NCI-H446 (cell line): ENCODE measurements at regions not wholly inside any gene's neighbourhood (a gene's known extent, or its start where the extent isn't known, plus 50 kb on each side); places are given as distances from the start of the nearest gene placed in this dataset.
"Not testable (repeated sequence)": the region's sequence is repeated elsewhere in the genome, so short reads cannot be mapped to it uniquely, and the experiment has no call there.

Experiments used
- DNase-seq, 2 experiments: peaks; one replicate each; lab custom pipeline; 2025; lab: John Stamatoyannopoulos, UW

DNA sequence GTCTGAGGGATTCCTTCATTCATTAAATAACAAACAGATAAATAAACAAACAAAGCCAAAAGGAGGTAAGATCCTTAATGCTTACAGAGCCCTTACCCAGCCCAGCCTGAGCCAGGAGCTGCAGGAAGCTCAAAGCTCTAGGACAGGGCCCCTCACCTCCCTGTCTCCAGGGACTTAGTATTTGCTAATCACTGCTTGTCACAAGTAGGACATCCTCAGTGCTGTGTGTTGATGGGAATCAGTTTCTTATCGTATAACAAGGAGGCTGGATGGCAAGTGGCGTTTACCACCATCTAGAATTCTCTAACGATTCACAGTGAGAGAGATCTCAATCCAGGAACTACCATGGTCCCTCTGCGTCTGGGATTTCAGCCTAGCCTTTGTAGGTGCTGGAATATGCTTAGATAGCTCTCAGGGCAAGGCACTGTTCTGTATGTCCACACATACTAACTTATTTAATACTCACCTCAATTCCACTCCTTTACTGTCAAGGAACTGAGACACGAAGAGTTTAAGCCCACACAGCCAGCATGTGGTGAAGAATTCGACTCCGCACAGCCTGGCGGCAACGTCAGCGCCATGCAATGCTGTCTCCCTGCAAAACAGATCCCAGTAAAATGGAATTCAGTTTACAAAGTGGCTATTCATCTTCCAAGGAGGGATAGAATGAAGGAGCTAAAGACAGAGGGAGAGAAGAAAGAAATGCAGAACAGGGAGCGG, 164.8 kb downstream of the MYCN start:
- DNase-seq, result no peak

DNA sequence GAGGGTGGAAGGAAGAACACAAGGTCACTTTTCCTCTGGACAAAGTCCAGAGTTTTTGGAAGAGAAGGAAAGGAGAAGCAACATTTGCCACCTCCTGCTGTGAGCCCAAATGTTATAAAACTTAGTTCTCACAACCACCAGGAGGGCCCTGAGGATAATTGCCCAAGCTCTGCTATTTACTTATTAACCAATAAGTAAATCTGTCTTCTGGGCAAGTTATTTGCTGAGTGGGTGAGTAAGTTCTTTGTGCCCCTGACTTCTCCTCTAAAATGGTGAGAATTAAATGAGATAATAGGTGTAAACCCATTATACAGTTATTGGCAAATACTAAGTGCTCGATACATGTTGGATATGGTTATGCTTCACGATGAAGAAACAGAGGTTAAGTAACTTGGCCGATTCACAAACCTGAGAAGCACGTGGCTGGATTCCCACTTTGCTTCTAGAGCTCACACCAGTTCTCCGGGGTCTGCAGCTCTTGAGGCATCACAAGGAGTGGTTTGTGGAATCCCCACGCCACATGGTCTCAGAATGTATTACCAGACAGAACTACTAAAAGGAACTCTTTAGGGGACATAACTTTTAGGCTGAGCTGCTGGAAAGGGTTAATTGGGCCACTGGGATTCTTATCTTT, 164.1 kb downstream of the MYCN start:
- no peak for DNase-seq

DNA sequence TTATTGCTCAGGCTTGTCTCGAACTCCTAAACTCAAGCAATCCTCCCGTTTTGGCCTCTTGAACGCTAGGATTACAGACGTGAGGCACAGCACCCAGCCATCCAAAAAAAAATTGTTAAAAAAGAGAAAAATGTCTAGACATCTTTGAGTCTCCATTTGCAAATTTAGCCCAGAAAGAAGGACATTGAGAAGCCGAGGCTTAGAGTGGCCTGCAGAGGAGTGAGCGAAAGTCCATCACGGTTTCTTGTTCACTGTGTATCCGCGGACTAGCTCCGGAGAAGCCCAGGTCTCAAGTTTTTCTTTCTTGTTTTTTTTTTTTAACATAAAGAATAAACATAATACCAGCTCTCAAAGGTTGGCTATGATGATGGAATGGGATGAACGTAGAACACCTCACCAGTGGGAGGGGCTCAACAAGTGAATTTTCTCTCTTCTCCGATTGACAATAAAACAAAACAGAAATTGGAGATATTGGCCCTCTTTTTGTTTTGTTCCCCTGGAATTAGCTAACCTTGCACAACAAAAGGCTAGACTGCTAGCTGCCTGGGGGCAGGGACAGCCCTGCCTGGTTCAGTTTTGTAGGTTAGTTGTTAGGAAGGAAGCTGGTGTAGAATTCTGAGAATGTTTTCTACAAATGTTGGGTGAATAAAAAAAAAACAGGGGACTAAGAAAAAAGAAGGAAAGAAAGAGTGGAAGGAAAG, 163.4 kb downstream of the MYCN start:
- DNase-seq, result no peak

DNA sequence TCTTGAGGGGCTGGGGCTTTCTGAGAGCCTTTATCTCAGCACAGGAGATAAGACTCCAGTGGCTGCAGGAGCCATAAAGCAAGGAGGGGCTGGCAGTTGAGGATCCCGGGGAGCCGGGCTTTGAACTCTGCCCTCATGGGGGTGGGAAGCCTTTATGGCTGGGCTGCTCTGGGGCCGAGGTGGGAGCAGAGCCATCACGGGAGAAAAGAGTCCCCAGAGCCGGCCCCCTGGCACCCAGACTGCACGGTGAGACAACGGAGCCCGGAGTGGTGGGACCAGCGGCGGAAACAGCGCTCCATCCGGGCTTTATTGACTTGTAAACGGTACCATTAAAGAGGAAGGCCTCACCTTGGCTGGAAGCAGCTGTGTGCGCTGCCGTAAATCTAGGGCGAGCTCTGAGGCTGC, 162.6 kb downstream of the MYCN start:
- no peak for DNase-seq

DNA sequence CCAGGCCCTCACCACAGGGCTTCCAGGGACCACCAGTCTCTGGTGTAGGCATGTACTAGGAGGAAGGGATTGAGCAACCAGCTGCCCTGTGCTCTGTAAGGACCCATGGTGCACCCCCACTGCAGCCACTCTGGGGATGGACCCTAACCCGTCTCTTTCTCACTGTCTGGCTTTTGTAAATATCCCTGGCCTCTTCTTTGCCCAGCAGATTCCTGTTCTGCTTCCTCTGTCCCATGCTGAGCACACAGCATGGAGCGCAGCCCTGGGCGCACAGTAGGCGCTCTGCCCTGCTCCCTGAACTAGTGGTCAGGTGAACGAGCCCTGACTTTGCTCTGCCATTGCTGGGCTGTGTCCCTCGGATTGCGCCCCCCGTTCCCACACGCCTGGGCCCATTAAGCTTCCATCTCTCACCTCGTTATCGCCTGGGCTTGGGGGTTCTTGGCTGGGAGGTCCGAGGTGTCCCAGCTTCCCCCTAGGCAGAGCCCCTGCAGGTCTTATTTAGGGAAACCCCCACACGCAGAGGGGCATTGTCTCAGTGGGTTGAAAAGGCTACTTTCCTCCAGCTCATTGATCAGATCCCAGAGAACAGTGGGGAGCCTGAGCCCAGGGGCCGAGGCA, 162.1 kb downstream of the MYCN start:
- no peak for DNase-seq

DNA sequence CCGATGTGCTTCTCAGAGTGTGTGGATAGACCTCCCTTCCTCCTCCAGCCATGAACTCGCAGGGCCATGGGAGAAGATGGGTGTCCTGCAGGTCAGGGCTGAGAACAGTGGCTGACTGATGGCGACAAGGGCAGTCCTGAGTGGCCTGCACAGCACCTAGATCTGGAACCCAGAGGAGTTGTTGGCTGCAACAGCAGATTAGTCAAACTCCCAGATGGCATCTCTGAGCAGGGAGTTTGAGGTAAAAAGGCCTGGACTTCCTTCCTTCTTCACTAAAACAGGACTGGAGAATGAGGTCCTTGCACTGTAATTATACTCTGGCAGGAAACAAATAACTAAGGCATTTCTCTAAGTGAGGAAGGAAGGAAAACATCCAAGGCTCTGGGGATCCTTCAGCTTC, 160.8 kb downstream of the MYCN start:
- DNase-seq, result no peak

DNA sequence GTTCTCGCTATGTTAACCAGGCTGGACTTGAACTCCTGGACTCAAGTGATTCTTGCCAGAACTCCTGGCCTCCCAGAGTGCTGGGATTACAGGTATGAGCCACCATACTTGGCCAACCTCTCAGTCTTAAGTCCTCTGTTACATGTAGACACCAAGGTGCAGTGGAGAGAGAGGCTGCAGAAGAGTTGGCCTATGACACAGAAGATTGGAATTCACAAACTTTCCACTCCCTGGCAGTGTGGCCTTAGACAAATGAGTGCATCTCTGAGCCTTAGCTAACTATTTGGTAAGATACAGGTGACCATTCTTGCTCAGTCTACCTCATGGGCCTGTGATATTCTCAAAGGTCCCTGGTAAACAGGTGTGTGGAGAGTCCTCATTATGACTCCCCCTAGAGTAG, 159.7 kb downstream of the MYCN start:
- DNase-seq, result no peak

DNA sequence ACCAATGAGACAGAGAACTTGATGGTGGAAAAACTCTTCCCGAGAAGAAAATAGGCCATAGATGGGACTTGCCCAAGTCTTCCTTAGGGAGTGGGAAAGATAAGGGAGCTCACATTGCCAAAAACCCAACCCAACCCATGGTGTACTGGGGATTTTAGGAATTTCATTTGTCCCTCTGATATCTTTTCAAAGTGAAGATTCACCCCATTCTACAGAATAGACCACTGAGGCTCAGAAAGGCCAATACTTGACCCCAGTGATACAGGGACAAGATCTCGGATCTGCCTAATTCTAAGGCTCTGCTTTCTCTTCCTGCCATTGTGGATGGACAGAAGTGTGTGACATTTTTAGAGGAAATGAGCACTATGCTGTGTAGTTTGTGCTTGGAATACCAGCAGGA, 159.0 kb downstream of the MYCN start:
- no peak for DNase-seq

DNA sequence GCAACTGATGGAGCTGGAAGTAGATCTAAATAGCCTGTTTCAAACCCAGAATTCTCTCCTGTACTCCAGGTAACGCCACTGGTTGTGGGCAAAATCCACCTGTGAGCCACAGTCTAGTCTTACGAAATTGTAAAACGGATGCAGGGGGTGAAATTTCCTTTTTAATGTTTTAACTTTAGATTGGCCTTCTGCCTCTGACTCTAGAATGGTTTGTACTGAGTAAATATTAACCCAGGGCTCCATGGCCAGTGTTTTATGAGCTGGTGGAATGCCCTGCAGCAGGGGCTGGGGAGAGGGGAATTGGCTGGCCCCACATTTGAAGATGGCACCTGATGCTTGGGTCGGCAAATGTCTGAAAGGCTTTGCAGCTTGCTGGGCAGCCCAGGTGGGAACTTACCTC, 156.6 kb downstream of the MYCN start:
- no peak for DNase-seq

DNA sequence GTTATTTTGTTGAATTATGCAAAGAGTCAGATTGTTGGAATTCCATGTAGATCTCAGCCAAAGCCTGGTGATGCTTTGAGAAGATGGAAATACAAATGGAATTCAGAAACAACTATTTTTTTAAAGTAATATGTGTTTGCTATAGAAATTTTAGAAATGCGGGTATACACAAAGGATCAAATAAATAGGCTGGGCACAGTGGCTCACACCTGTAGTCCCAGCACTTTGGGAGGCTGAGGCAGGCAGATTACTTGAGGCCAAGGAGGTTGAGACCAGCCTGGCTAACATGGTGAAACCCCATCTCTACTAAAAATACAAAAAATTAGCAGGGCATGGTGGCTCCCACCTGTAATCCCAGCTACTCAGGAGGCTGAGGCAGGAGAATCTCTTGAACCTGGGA, 155.1 kb downstream of the MYCN start:
- DNase-seq, result not testable (repeated sequence)

DNA sequence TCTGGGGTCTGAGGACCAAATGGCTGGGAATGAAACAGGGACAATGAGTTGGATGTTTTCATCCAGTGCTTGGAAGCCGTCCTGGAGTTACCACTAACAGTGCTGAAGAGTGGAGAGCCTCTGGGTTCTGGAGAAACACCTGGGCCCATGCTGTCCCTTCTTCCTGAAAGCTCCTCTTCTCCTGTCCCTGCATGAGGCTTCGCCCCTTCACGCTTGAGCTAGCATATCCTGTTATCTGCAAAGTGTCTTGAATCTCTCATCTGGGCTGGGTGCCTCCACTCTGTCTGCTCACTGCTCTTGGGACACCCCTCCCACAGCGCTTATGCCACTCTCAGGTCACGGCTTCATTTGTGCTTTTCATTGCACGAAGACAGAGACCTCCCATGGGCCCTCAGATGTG, 154.5 kb downstream of the MYCN start:
- no peak for DNase-seq

DNA sequence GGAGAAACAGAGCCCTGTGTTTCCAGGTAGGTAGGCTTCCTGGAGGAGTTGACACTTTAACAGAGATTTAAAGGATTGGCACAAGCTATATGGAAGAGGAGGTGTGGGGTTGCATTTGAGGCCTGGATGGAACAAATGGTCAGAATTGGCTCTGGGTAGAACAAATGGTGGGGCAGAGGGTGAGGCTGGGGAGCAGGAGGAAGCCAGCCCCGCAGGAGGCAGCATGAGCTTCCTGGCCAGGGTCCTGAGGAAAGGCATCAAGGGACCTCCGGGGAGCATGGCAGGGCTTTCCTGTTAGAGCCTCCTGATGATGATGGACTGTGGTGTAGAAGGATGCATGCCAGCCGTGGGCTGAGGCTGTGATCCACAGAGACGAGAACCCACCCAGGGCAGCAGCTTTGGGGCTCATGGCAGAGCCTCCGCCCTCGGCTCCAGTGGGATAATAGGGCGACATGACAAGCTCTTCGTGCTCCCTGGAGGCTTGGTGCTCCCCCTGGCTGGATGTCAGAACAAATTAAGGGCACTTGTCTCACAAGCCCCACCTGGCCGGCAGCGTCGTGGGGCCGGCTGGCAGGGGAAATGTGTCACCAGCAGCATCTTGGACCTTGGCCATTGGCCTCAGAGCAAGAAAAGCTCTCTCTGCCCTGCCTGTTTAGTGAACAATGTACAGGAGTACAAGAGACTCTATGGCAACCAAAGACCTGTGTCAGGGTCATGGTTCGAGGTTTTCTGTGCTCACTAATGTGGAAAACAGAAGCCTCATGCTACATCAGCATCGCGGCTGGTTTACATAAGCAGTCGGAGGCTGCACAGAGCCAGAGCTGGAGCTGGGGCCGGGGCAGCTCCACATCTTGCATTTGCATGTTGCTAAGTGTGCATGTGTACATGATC, 153.5 kb downstream of the MYCN start:
- no peak for DNase-seq

DNA sequence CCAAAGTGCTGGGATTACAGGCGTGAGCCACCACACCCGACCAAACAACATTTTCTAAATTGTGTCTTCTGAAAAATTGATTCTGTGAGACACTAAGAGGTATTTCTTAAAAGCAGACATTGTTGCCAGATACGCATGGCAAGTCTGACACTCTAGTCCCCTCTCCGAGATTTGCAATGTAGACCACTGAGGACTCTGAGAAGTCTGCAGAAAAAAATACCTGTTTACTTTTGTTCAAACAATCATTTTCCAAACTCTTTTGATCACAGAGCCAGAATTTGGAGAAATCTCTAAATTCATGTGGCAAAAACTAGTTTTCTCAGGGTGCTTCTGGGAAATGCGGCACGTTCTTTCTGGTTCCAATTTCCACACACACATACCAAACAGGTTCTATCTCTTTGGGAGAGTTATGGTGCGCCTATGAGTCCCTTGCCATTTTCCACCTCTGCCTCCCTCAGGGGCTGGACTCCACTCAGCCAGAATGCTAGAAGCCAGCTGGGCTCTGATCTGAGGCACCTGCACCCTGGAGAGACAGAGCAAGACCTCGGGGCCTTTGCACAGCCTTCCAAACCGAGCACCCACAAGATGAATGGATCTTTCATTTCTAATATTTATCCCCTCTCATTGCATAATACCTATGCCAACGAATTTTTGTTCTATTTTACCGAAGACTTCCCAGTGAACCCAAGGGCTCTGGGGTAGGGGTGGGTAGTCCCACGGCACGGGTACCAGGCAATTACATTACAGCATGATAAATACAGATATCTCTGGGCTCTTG, 152.7 kb downstream of the MYCN start:
- no peak for DNase-seq

DNA sequence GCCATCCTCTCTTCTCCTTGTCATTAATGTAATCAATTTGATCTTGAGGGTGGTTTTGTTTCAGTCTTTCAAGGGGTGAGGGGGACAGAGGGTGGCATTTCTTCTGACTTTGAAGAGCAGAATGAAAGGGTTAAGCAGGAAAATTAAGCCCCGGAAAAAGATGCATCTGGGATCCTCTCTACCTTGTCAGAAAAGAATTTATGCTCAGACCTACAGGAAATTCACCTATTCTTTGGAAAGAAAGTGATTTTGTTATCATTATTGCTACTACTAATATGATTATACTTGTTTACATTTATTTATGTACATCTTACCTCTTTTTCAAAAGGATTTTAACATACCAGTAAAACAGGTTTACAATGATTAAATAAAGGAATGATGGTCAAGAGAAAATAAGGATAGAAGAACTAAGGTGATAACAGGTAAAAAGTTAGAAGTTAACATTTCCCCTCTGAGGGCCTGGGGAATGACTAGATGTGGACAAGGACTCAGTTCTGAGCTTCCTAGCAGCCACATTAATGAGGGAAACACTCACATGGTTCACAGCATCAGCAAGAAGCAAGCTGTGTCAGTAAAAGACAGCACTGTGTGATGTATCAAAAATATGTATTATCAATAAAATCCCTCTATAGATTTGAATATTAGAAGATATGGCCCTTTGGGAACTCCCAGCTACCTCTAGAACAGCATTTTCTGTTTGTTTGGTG, 151.4 kb downstream of the MYCN start:
- no peak for DNase-seq

DNA sequence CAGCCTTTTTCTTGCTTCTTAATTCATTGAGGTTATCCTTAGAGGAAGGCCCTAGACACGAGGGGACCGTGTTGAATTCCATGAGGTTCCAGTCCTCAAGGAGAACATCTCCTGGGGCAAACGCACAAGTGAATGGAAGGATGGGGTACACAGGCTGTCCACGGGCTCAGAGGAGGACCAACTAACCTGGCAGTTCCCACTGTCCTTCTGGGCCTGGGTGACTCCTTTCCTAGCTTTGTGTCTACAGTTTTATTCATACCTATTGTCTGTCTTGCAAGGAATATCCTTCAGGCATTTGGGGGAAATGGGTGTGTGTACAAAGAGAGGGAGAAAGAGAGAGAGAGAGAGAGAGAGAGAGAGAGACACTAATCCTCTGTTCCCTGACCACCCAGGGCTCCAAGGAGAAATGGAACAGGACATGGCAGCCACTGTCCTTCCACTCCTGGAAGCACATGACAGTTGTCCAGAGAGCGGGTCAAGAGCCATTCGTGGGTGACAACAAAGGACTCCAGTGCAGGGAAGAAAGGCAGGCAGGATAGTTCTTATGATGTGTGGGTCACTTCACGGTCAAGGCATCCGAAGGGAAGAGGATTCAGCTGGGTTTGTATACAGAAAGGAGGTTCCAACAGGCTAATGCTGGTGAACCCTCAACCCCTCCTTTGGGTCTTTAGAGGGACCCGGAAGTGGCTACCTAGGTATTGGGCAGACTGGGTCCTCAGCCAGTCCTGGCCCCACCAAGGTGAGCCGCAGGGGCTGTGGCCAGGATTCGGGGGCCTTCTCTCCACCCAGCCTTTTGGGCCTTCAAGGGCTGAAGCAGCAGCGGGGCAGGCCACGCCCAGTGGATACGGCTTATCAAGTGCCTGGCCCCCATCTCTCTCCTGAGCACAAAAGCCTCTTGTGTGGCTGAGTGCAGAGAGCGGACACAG, 150.6 kb downstream of the MYCN start:
- no peak for DNase-seq

DNA sequence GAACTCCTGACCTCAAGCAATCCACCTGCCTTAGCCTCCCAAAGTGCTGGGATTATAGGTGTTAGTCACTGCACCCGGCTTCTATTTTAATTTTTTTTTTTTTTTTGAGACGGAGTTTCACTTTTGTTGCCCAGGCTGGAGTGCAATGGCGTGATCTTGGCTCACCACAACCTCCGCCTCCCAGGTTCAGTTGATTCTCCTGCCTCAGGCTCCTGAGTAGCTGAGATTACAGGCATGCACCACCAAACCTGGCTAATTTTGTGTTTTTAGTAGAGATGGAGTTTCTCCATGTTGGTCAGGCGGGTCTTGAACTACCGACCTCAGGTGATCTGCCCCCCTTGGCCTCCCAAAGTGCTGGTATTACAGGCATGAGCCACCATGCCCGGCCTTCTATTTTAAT, 149.1 kb downstream of the MYCN start:
- not testable (repeated sequence) for DNase-seq

DNA sequence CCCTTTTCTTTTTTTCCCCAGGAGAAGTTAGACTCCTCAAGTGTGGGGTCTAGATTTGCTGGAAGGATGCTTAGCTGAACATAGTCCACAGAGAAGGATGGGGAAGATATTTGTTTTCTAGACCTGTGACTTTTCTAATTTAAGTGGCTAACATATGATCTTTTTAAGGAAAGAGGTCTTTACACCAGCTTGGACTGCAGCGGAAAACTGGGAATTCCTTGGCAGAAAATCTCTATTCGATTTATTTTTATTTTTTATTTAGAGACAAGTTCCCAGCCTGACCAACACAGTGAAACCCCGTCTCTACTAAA, 148.4 kb downstream of the MYCN start:
- DNase-seq, result no peak

DNA sequence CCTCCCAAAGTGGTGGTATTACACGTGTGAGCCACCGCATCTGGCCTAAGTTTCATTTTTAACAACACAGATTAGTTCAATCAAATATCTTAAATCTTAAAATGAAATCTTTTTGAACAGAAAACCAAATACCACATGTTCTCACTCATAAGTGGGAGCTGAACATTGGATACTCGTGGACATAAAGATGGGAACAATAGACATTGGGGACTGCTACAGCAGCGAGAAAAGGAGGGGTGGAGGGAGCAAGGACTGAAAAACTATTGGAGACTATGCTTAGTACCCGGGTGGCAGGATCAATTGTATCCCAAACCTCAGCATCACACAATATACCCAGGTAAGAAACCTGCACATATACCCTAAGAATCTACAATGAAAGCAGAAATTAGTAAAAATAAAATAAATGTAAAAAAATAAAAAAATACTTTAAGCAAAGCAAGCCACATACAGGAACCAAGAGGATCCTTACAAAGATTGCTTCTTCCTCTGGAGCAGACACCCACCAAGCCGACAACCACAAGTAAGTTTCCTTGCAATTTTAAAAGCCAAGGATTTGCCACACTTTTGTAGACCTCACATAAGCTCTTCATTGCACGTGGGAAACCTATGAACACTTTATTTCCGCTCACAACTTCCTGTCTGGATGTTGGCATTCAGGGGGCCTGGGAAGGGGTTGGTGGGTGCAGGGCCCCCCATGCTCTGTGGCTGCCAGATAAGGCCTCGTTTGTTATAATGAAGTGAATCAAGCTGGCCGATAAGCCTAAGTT, 147.9 kb downstream of the MYCN start:
- no peak for DNase-seq

DNA sequence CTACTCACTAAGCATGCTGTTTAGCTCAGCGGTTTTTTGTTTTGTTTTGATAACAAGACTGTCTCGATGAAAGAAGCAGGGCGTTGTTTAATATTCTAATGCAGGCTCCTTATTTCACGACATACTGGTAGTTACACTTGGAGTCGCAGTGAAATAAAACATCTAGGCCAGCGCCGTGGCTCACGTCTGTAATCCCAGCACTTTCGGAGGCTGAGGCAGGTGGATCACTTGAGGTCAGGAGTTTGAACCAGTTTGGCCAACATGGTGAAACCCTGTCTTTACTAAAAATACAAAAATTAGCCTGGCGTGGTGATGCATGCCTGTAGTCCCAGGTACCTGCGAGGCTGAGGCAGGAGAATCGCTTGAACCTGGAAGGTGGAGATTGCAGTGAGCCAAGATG, 145.8 kb downstream of the MYCN start:
- DNase-seq, result not testable (repeated sequence)
